ENCODE measurements at regions not wholly inside any gene's neighbourhood (a gene's known extent, or its start where the extent isn't known, plus 50 kb on each side); places are given as distances from the start of the nearest gene placed in this dataset.

DNA sequence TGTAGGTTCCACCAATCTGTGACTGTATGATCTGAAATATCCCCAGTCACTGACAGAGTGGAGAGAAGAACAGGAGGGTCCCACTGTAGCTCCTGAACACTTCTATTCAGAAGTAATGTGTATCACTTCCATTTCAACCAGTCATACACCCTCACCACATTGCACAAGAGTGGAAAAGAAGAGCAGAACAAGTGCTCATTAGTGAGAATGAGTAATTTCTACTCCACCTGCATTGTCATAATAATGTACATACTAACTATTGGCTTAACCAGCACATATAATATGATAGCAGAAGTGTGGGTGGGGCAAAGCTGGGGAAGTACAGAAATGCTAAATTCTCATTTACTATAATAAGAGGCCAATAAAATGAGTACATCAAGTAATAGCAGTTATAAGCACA is 342.7 kb downstream of the LMO7 start:
- H3K4me1 ChIP-seq: no peaks in the 10 kb centered on the region
- H3K27me3 ChIP-seq: no peaks in the 10 kb centered on the region
- DNase-seq (no peak), ATAC-seq (no peak)
- H3K9me3 ChIP-seq: no peaks in the 10 kb centered on the region
- TF ChIP-seq POLR2A (IDR thresholded peaks at IDR 0.05): no peak
- TF ChIP-seq, protein P1, sequence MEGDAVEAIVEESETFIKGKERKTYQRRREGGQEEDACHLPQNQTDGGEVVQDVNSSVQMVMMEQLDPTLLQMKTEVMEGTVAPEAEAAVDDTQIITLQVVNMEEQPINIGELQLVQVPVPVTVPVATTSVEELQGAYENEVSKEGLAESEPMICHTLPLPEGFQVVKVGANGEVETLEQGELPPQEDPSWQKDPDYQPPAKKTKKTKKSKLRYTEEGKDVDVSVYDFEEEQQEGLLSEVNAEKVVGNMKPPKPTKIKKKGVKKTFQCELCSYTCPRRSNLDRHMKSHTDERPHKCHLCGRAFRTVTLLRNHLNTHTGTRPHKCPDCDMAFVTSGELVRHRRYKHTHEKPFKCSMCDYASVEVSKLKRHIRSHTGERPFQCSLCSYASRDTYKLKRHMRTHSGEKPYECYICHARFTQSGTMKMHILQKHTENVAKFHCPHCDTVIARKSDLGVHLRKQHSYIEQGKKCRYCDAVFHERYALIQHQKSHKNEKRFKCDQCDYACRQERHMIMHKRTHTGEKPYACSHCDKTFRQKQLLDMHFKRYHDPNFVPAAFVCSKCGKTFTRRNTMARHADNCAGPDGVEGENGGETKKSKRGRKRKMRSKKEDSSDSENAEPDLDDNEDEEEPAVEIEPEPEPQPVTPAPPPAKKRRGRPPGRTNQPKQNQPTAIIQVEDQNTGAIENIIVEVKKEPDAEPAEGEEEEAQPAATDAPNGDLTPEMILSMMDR (IDR thresholded peaks at IDR 0.05): no peak
- no peak overlapping the region for H3K4me3 ChIP-seq
- no peak overlapping the region for H3K27ac ChIP-seq
- no peaks in the 10 kb centered on the region for H3K36me3 ChIP-seq (replicated peaks in 1 of 2; ENCODE audit: insufficient read depth in 1 of 2, low read depth in 2 of 2)
- intact Hi-C loops (cut with DNase I): no loop called here

DNA sequence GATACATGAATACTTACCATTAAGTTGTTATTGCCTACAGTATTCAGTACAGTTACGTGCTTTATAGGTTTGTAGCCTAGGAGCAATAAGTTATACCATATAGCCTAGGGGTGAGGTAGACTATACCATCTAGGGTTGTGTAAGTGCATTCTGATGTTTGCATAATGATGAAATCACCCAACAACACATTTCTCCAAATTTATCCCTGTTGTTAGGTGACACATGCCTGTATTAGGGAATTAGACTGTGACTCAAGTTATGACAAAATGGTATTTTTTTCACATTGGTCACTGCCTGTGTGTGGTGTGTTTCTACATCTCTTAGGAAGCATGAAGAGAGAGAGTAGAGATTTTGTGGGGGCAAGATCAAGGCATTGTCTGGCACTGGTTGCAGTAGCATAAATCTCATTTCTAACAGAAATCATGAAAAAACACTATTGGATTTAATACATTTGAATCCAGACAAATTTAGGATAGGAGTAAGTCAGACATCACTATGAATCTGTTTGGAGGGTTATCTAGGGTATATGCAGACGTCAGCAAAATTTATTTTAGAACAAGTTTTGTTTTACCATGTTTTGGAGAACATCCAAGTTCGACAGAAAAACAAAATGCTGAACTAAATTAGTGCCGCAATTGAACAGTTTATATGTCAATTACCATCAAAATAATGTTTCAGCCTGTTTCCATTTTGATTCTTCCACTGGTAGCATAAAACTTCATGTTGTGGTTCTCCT is 332.1 kb downstream of the LMO7 start:
- intact Hi-C loops (cut with DNase I): no loop called here
- DNase-seq: no peak
- Histone ChIP-seq H3K4me1 (no peaks in the 10 kb centered on the region), H3K27ac (no peak overlapping the region), H3K9me3 (no peaks in the 10 kb centered on the region), H3K36me3 (replicated peaks in 1 of 2; ENCODE audit: insufficient read depth in 1 of 2, low read depth in 2 of 2) (no peaks in the 10 kb centered on the region), H3K27me3 (no peaks in the 10 kb centered on the region), H3K4me3 (no peak overlapping the region)
- TF ChIP-seq, protein P1 (IDR thresholded peaks at IDR 0.05): no peak
- TF ChIP-seq POLR2A (IDR thresholded peaks at IDR 0.05): no peak
- ATAC-seq: no peak
- WGBS, 2 donors: 57 to 64% methylated on average over 4 of the region's 4 CpGs

- 61 to 77% methylated on average over 4 of the region's 4 CpGs for WGBS, 2 donors
- DNase-seq (no peak), ATAC-seq (no peak)
- Histone ChIP-seq H3K4me1 (no peaks in the 10 kb centered on the region), H3K27me3 (no peaks in the 10 kb centered on the region), H3K9me3 (no peaks in the 10 kb centered on the region), H3K27ac (no peak overlapping the region), H3K36me3 (replicated peaks in 1 of 2; ENCODE audit: insufficient read depth in 1 of 2, low read depth in 2 of 2) (no peaks in the 10 kb centered on the region), H3K4me3 (no peak overlapping the region)
- no peak for TF ChIP-seq POLR2A (IDR thresholded peaks at IDR 0.05)
- TF ChIP-seq, protein P1 (IDR thresholded peaks at IDR 0.05): no peak
- intact Hi-C loops (cut with DNase I): no loop called here
Measured at GRCh38 chr13:75963302-75963701, 327.2 kb downstream of the LMO7 start.

DNA sequence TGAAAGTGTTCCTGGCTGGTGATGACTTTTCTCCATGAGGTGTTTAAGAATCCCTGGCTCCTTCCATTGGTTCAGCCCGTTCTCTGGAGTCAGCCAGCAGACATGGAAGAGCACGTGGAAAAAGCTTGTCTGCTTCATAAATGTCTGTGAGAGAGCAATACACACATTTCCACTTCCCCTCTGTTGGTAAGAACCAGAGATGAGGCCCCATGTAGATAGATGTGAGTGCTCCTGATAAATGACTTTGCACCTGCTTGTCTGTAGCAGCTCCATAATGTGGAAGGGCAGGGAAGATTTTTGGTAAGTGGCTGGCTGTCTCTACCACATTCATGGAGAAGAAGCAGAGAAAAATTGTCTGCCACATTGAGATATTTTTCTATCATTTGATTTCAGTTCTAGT is 325.8 kb downstream of the LMO7 start:
- Histone ChIP-seq H3K36me3 (replicated peaks in 1 of 2; ENCODE audit: insufficient read depth in 1 of 2, low read depth in 2 of 2) (no peaks in the 10 kb centered on the region), H3K27me3 (no peaks in the 10 kb centered on the region), H3K27ac (no peak overlapping the region), H3K9me3 (no peaks in the 10 kb centered on the region), H3K4me1 (no peaks in the 10 kb centered on the region), H3K4me3 (no peak overlapping the region)
- 56 to 60% methylated on average over 2 of the region's 2 CpGs for WGBS, 2 donors
- no peak for ATAC-seq
- DNase-seq: no peak
- intact Hi-C loops (cut with DNase I): no loop called here
- TF ChIP-seq, protein P1 (IDR thresholded peaks at IDR 0.05): no peak
- no peak for TF ChIP-seq POLR2A (IDR thresholded peaks at IDR 0.05)

GRCh38 chr13:75960538-75960994 is 324.4 kb downstream of the LMO7 start:
- Histone ChIP-seq H3K4me3 (no peak overlapping the region), H3K36me3 (replicated peaks in 1 of 2; ENCODE audit: insufficient read depth in 1 of 2, low read depth in 2 of 2) (no peaks in the 10 kb centered on the region), H3K4me1 (no peaks in the 10 kb centered on the region), H3K27ac (no peak overlapping the region), H3K27me3 (no peaks in the 10 kb centered on the region), H3K9me3 (no peaks in the 10 kb centered on the region)
- no peak for ATAC-seq
- TF ChIP-seq, protein P1 (IDR thresholded peaks at IDR 0.05): no peak
- TF ChIP-seq POLR2A (IDR thresholded peaks at IDR 0.05): no peak
- no peak for DNase-seq
- 35 to 60% methylated on average over 1 of the region's 1 CpG for WGBS, 2 donors
- intact Hi-C loops (cut with DNase I): no loop called here

Measured in body of pancreas (tissue), 4 donors.